ENCODE measurements at regions not wholly inside any gene's neighbourhood (a gene's known extent, or its start where the extent isn't known, plus 50 kb on each side); places are given as distances from the start of the nearest gene placed in this dataset.

- H3K4me1 ChIP-seq, result no peaks in the 10 kb centered on the region
- intact Hi-C loops (cut with DNase I), result no loop called here
- no peak for TF ChIP-seq CTCF (IDR thresholded peaks at IDR 0.05)
- no peak for DNase-seq
- H3K27ac ChIP-seq, result no peak overlapping the region
- H3K27me3 ChIP-seq (ENCODE audit: low read depth), result no peaks in the 10 kb centered on the region
- no peak for ATAC-seq
- H3K9me3 ChIP-seq, result no peaks in the 10 kb centered on the region
- H3K4me3 ChIP-seq, result no peak overlapping the region
- H3K36me3 ChIP-seq, result no peaks in the 10 kb centered on the region
Observed at GRCh38 chrX:34886011-34886410, 56.6 kb upstream of the FAM47B start.

- intact Hi-C loops (cut with DNase I), result no loop called here
- Histone ChIP-seq H3K4me3 (no peak overlapping the region), H3K27me3 (ENCODE audit: low read depth) (no peaks in the 10 kb centered on the region), H3K9me3 (no peaks in the 10 kb centered on the region), H3K27ac (no peak overlapping the region), H3K4me1 (no peaks in the 10 kb centered on the region), H3K36me3 (no peaks in the 10 kb centered on the region)
- TF ChIP-seq CTCF (IDR thresholded peaks at IDR 0.05), result no peak
- DNase-seq, result no peak
- ATAC-seq, result no peak
Observed at GRCh38 chrX:34891391-34891790, 51.2 kb upstream of the FAM47B start.
